ENCODE measurements at regions not wholly inside any gene's neighbourhood (a gene's known extent, or its start where the extent isn't known, plus 50 kb on each side); places are given as distances from the start of the nearest gene placed in this dataset.

GRCh38 chr7:159201722-159202330, 57.2 kb upstream of the VIPR2 start:
- no peaks in the 10 kb centered on the region for H3K9me3 ChIP-seq (ENCODE audit: severe bottlenecking)
- DNase-seq: no peak
- H3K27me3 ChIP-seq (ENCODE audit: insufficient read depth, low read depth, severe bottlenecking): no peaks in the 10 kb centered on the region
- no peak overlapping the region for H3K4me3 ChIP-seq (ENCODE audit: low read depth, low read length)
- no peak overlapping the region for H3K27ac ChIP-seq
- TF ChIP-seq CTCF (IDR thresholded peaks at IDR 0.05; ENCODE audit: low read depth, low read length): no peak
- H3K36me3 ChIP-seq: no peaks in the 10 kb centered on the region

- H3K27me3 ChIP-seq (ENCODE audit: insufficient read depth, low read depth, severe bottlenecking): no peaks in the 10 kb centered on the region
- H3K4me3 ChIP-seq (ENCODE audit: low read depth, low read length): no peak overlapping the region
- no peaks in the 10 kb centered on the region for H3K36me3 ChIP-seq
- no peak for TF ChIP-seq CTCF (IDR thresholded peaks at IDR 0.05; ENCODE audit: low read depth, low read length)
- no peaks in the 10 kb centered on the region for H3K9me3 ChIP-seq (ENCODE audit: severe bottlenecking)
- DNase-seq: no peak
- no peak overlapping the region for H3K27ac ChIP-seq
These were observed 55.8 kb upstream of the VIPR2 start for GRCh38 chr7:159200421-159200820.

GRCh38 chr7:159198016-159198724, 53.5 kb upstream of the VIPR2 start:
- H3K27me3 ChIP-seq (ENCODE audit: insufficient read depth, low read depth, severe bottlenecking): no peaks in the 10 kb centered on the region
- H3K4me3 ChIP-seq (ENCODE audit: low read depth, low read length): no peak overlapping the region
- no peak overlapping the region for H3K27ac ChIP-seq
- no peak for TF ChIP-seq CTCF (IDR thresholded peaks at IDR 0.05; ENCODE audit: low read depth, low read length)
- no peak for DNase-seq
- H3K9me3 ChIP-seq (ENCODE audit: severe bottlenecking): no peaks in the 10 kb centered on the region
- H3K36me3 ChIP-seq: no peaks in the 10 kb centered on the region

- no peak overlapping the region for H3K4me3 ChIP-seq (ENCODE audit: low read depth, low read length)
- no peaks in the 10 kb centered on the region for H3K9me3 ChIP-seq (ENCODE audit: severe bottlenecking)
- no peak for DNase-seq
- no peak for TF ChIP-seq CTCF (IDR thresholded peaks at IDR 0.05; ENCODE audit: low read depth, low read length)
- H3K36me3 ChIP-seq: no peaks in the 10 kb centered on the region
- no peaks in the 10 kb centered on the region for H3K27me3 ChIP-seq (ENCODE audit: insufficient read depth, low read depth, severe bottlenecking)
- H3K27ac ChIP-seq: no peak overlapping the region
These were observed 52.7 kb upstream of the VIPR2 start for GRCh38 chr7:159197066-159197975.

DNA sequence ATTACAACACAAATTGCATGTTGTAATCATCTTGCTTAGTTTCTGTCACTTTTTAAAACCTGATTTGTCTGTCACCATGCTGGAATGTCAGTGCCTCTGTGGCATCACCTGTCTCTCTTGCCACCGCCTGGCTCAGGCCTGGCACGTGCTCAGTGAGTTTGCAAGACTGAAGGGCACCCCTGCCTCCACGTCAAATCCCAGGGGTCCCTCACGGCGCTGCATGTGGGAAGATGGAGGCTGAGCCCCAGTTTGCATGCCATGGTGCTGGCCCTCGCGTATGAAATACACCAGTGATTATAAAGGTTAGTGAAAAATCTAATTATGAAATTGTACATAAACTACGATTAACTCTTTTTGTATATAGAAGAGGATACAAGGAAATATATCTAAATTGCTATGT, 51.9 kb upstream of the VIPR2 start:
- H3K9me3 ChIP-seq (ENCODE audit: severe bottlenecking): no peaks in the 10 kb centered on the region
- H3K36me3 ChIP-seq: no peaks in the 10 kb centered on the region

More for the DNA sequence above, 51.9 kb upstream of the VIPR2 start:
- no peaks in the 10 kb centered on the region for H3K27me3 ChIP-seq (ENCODE audit: insufficient read depth, low read depth, severe bottlenecking)
- DNase-seq: no peak
- no peak overlapping the region for H3K27ac ChIP-seq
- H3K4me3 ChIP-seq (ENCODE audit: low read depth, low read length): no peak overlapping the region
- no peak for TF ChIP-seq CTCF (IDR thresholded peaks at IDR 0.05; ENCODE audit: low read depth, low read length)

All from WERI-Rb-1 (cell line).